ENCODE measurements at regions not wholly inside any gene's neighbourhood (a gene's known extent, or its start where the extent isn't known, plus 50 kb on each side); places are given as distances from the start of the nearest gene placed in this dataset.

GRCh38 chr5:29069104-29069402 lies 2030.7 kb upstream of the CDH9 start:
- TF ChIP-seq, protein P1, sequence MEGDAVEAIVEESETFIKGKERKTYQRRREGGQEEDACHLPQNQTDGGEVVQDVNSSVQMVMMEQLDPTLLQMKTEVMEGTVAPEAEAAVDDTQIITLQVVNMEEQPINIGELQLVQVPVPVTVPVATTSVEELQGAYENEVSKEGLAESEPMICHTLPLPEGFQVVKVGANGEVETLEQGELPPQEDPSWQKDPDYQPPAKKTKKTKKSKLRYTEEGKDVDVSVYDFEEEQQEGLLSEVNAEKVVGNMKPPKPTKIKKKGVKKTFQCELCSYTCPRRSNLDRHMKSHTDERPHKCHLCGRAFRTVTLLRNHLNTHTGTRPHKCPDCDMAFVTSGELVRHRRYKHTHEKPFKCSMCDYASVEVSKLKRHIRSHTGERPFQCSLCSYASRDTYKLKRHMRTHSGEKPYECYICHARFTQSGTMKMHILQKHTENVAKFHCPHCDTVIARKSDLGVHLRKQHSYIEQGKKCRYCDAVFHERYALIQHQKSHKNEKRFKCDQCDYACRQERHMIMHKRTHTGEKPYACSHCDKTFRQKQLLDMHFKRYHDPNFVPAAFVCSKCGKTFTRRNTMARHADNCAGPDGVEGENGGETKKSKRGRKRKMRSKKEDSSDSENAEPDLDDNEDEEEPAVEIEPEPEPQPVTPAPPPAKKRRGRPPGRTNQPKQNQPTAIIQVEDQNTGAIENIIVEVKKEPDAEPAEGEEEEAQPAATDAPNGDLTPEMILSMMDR (IDR thresholded peaks at IDR 0.05; ENCODE audit: low read depth, low read length) = no peak
- TF ChIP-seq MYC (IDR thresholded peaks at IDR 0.05; ENCODE audit: low read depth, low read length) (no peak), POLR2A (IDR thresholded peaks at IDR 0.05; ENCODE audit: extremely low read depth, insufficient read length) (no peak), MAX (IDR thresholded peaks at IDR 0.05; ENCODE audit: low read depth, low read length) (no peak)
